ENCODE measurements at regions not wholly inside any gene's neighbourhood (a gene's known extent, or its start where the extent isn't known, plus 50 kb on each side); places are given as distances from the start of the nearest gene placed in this dataset.

GRCh38 chr2:241936457-241937133, 67.1 kb downstream of the RTP5 start:
- no peaks in the 10 kb centered on the region for H3K79me2 ChIP-seq (ENCODE audit: control insufficient read depth, insufficient read depth, low read length)
- no peak for DNase-seq (ENCODE audit: low read depth in 2 of 2)
- no peaks in the 10 kb centered on the region for H3K4me1 ChIP-seq (ENCODE audit: control insufficient read depth, extremely low read depth, insufficient read depth, low read length)
- no peak overlapping the region for H3K9ac ChIP-seq (ENCODE audit: insufficient read depth, low read length)
- TF ChIP-seq CTCF (conservative IDR thresholded peaks at IDR 0.05 in 1 of 2, IDR thresholded peaks at IDR 0.05 in 1 of 2; ENCODE audit: low read depth in 1 of 2, low read length in 2 of 2): no peak
- TF ChIP-seq EZH2 (IDR thresholded peaks at IDR 0.05; ENCODE audit: low read length, missing control alignments): no peak
- H3K9me3 ChIP-seq (ENCODE audit: control insufficient read depth, insufficient read depth, low read depth, low read length): no peaks in the 10 kb centered on the region
- no peak overlapping the region for H3K27ac ChIP-seq (ENCODE audit: insufficient read depth, low read length)
- no peak overlapping the region for H3K4me3 ChIP-seq (replicated peaks in 1 of 4; ENCODE audit: control extremely low read depth in 1 of 4, insufficient read depth in 1 of 4, low read depth in 3 of 4, low read length in 4 of 4)
- H2AFZ ChIP-seq (ENCODE audit: low read length): no peak overlapping the region
- H3K4me2 ChIP-seq (ENCODE audit: extremely low read depth, insufficient read depth, low read length): no peak overlapping the region
- H3K27me3 ChIP-seq (ENCODE audit: control insufficient read depth, insufficient read depth, low read length): no peaks in the 10 kb centered on the region
- H3K36me3 ChIP-seq (ENCODE audit: control insufficient read depth, insufficient read depth, low read length): no peaks in the 10 kb centered on the region
- no peaks in the 10 kb centered on the region for H4K20me1 ChIP-seq (ENCODE audit: control insufficient read depth, extremely low read depth, insufficient read depth, low read length)

GRCh38 chr2:241937297-241937696, 67.8 kb downstream of the RTP5 start:
- Histone ChIP-seq H3K9ac (ENCODE audit: insufficient read depth, low read length) (no peak overlapping the region), H3K36me3 (ENCODE audit: control insufficient read depth, insufficient read depth, low read length) (no peaks in the 10 kb centered on the region), H3K27ac (ENCODE audit: insufficient read depth, low read length) (no peak overlapping the region), H2AFZ (ENCODE audit: low read length) (no peak overlapping the region), H3K79me2 (ENCODE audit: control insufficient read depth, insufficient read depth, low read length) (no peaks in the 10 kb centered on the region), H3K4me1 (ENCODE audit: control insufficient read depth, extremely low read depth, insufficient read depth, low read length) (no peaks in the 10 kb centered on the region), H4K20me1 (ENCODE audit: control insufficient read depth, extremely low read depth, insufficient read depth, low read length) (no peaks in the 10 kb centered on the region), H3K4me3 (replicated peaks in 1 of 4; ENCODE audit: control extremely low read depth in 1 of 4, insufficient read depth in 1 of 4, low read depth in 3 of 4, low read length in 4 of 4) (no peak overlapping the region), H3K9me3 (ENCODE audit: control insufficient read depth, insufficient read depth, low read depth, low read length) (no peaks in the 10 kb centered on the region), H3K4me2 (ENCODE audit: extremely low read depth, insufficient read depth, low read length) (no peak overlapping the region), H3K27me3 (ENCODE audit: control insufficient read depth, insufficient read depth, low read length) (no peaks in the 10 kb centered on the region)
- TF ChIP-seq EZH2 (IDR thresholded peaks at IDR 0.05; ENCODE audit: low read length, missing control alignments) (no peak), CTCF (conservative IDR thresholded peaks at IDR 0.05 in 1 of 2, IDR thresholded peaks at IDR 0.05 in 1 of 2; ENCODE audit: low read depth in 1 of 2, low read length in 2 of 2) (no peak)
- no peak for DNase-seq (ENCODE audit: low read depth in 2 of 2)

- H3K79me2 ChIP-seq (ENCODE audit: control insufficient read depth, insufficient read depth, low read length): no peaks in the 10 kb centered on the region
- no peaks in the 10 kb centered on the region for H3K27me3 ChIP-seq (ENCODE audit: control insufficient read depth, insufficient read depth, low read length)
- no peaks in the 10 kb centered on the region for H3K36me3 ChIP-seq (ENCODE audit: control insufficient read depth, insufficient read depth, low read length)
- DNase-seq (ENCODE audit: low read depth in 2 of 2): no peak
- no peak overlapping the region for H3K4me2 ChIP-seq (ENCODE audit: extremely low read depth, insufficient read depth, low read length)
- H4K20me1 ChIP-seq (ENCODE audit: control insufficient read depth, extremely low read depth, insufficient read depth, low read length): no peaks in the 10 kb centered on the region
- H3K4me3 ChIP-seq (replicated peaks in 1 of 4; ENCODE audit: control extremely low read depth in 1 of 4, insufficient read depth in 1 of 4, low read depth in 3 of 4, low read length in 4 of 4): no peak overlapping the region
- no peak overlapping the region for H3K27ac ChIP-seq (ENCODE audit: insufficient read depth, low read length)
- H3K4me1 ChIP-seq (ENCODE audit: control insufficient read depth, extremely low read depth, insufficient read depth, low read length): no peaks in the 10 kb centered on the region
- TF ChIP-seq EZH2 (IDR thresholded peaks at IDR 0.05; ENCODE audit: low read length, missing control alignments): no peak
- H3K9me3 ChIP-seq (ENCODE audit: control insufficient read depth, insufficient read depth, low read depth, low read length): no peaks in the 10 kb centered on the region
- H2AFZ ChIP-seq (ENCODE audit: low read length): no peak overlapping the region
- no peak overlapping the region for H3K9ac ChIP-seq (ENCODE audit: insufficient read depth, low read length)
Observed at GRCh38 chr2:241939541-241939940, 70.0 kb downstream of the RTP5 start.

Measured in fibroblast of lung (primary cell).